Endodermal cell (in vitro differentiated cells): ENCODE measurements at regions not wholly inside any gene's neighbourhood (a gene's known extent, or its start where the extent isn't known, plus 50 kb on each side); places are given as distances from the start of the nearest gene placed in this dataset.

Source experiments
- DNase-seq: peaks from one replicate; pipeline ENCODE4 v3.0.0-alpha.2; 2017
- H3K27ac ChIP-seq: 2 replicates; pipeline ENCODE4 v1.5.1; 2013; ENCODE audit warnings: mild to moderate bottlenecking, low read depth, low read length, moderate library complexity
- H3K27me3 ChIP-seq: 2 replicates; pipeline ENCODE4 v1.6.1; 2013; ENCODE audit warnings: mild to moderate bottlenecking, low read length, moderate library complexity; ENCODE audit not compliant: insufficient read depth, control insufficient read depth, poor library complexity, severe bottlenecking
- H3K36me3 ChIP-seq: 2 replicates; pipeline ENCODE4 v1.7.0; 2013; ENCODE audit warnings: mild to moderate bottlenecking, low read length, moderate library complexity; ENCODE audit not compliant: control insufficient read depth, insufficient read depth
- H3K4me1 ChIP-seq: one replicate; pipeline ENCODE4 v1.7.0; 2013; ENCODE audit warnings: low read length; ENCODE audit not compliant: control insufficient read depth, insufficient read depth
- H3K4me3 ChIP-seq: 2 replicates; pipeline ENCODE4 v1.5.1; 2013; ENCODE audit warnings: mild to moderate bottlenecking, low read length, moderate library complexity
- H3K9ac ChIP-seq: 2 replicates; pipeline ENCODE4 v1.6.1; 2013; ENCODE audit warnings: mild to moderate bottlenecking, low read length, moderate library complexity; ENCODE audit not compliant: poor library complexity, severe bottlenecking; ENCODE audit errors: extremely low read depth
- H3K9me3 ChIP-seq: 2 replicates; pipeline ENCODE4 v1.6.1; 2013; ENCODE audit warnings: mild to moderate bottlenecking, low read length, moderate library complexity; ENCODE audit not compliant: control insufficient read depth
- H3K27ac Mint-ChIP-seq: 2 replicates; pipeline ENCODE4 v1.8.0; 2020; ENCODE audit warnings: mixed read lengths
- H3K27me3 Mint-ChIP-seq: 2 replicates; pipeline ENCODE4 v1.8.0; 2021; ENCODE audit warnings: mild to moderate bottlenecking, mixed read lengths; ENCODE audit not compliant: insufficient read depth
- H3K36me3 Mint-ChIP-seq: 2 replicates; pipeline ENCODE4 v1.8.0; 2020; ENCODE audit warnings: low read depth, mixed read lengths
- H3K4me1 Mint-ChIP-seq: 2 replicates; pipeline ENCODE4 v1.8.0; 2020; ENCODE audit warnings: mixed read lengths
- H3K4me3 Mint-ChIP-seq: 2 replicates; pipeline ENCODE4 v1.8.0; 2020; ENCODE audit warnings: mild to moderate bottlenecking, moderate library complexity, mixed read lengths
- H3K9me3 Mint-ChIP-seq: 2 replicates; pipeline ENCODE4 v1.8.0; 2020; ENCODE audit warnings: mild to moderate bottlenecking, mixed read lengths
- WGBS, 2 experiments: methylation state at CpG; one replicate each; pipeline versions ENCODE4 v1.1.5 to v1.1.7; 2013; ENCODE audit warnings: missing lambda C conversion rate in 2 of 2, mixed read lengths in 1 of 2; ENCODE audit not compliant: insufficient coverage in 1 of 2, insufficient read length in 1 of 2; 5-methylcytosine and 5-hydroxymethylcytosine counted together
- TF ChIP-seq, protein P1 (sequence below): fragments of 200-600 bp; sonication (generic); conservative IDR thresholded peaks from 2 replicates; pipeline ENCODE4 v1.5.0; 2021; ENCODE audit warnings: antibody characterized with exemption, mild to moderate bottlenecking

DNA sequence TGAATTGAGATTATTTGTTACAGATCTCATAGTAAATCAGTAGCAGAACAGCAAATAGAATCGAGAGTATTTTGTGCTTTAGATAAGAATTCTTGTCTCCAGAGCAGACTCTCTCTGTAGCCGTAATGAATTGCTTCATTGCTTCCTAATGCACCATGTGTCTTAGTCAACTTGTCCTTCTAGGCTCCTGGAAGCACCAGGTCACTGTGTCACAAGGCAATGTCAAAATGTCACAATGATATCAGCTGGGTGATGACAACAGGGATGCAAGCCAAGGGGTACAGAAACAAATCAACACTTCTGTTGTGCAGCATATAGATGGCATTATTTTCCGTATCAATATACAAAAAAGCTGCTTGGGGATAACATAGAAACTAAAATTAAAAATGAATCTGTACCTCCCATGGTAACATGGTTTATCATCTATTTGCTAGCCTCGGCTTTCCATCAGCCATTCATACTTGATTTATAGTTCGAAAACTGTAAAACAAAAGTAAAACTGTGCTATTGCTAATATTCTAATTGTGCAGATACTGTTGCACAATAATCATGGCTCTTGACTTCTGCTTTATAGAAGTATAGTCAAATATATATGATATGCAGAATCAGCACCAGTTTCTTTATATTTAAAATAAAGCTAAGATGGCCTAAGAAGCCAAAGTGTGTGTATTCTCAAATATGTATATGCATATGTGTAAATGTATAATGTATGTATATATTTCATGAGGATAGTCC lies 435.9 kb upstream of the TLE4 start:
- H3K4me3 Mint-ChIP-seq = no peak overlapping the region
- peaks cover 27% of the 10 kb centered on the region for H3K4me1 Mint-ChIP-seq
- Histone ChIP-seq H3K36me3 (no peaks in the 10 kb centered on the region), H3K27ac (no peak overlapping the region), H3K27me3 (no peaks in the 10 kb centered on the region), H3K9ac (no peak overlapping the region), H3K9me3 (no peaks in the 10 kb centered on the region), H3K4me3 (no peak overlapping the region), H3K4me1 (peaks cover 10% of the 10 kb centered on the region)
- TF ChIP-seq, protein P1, sequence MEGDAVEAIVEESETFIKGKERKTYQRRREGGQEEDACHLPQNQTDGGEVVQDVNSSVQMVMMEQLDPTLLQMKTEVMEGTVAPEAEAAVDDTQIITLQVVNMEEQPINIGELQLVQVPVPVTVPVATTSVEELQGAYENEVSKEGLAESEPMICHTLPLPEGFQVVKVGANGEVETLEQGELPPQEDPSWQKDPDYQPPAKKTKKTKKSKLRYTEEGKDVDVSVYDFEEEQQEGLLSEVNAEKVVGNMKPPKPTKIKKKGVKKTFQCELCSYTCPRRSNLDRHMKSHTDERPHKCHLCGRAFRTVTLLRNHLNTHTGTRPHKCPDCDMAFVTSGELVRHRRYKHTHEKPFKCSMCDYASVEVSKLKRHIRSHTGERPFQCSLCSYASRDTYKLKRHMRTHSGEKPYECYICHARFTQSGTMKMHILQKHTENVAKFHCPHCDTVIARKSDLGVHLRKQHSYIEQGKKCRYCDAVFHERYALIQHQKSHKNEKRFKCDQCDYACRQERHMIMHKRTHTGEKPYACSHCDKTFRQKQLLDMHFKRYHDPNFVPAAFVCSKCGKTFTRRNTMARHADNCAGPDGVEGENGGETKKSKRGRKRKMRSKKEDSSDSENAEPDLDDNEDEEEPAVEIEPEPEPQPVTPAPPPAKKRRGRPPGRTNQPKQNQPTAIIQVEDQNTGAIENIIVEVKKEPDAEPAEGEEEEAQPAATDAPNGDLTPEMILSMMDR = no peak
- no peak for DNase-seq
- no peak overlapping the region for H3K27ac Mint-ChIP-seq
- no peaks in the 10 kb centered on the region for H3K36me3 Mint-ChIP-seq
- H3K27me3 Mint-ChIP-seq = no peaks in the 10 kb centered on the region
- 89 to 97% methylated on average over 3 to 5 of the region's 5 CpGs for WGBS, 2 experiments
- no peaks in the 10 kb centered on the region for H3K9me3 Mint-ChIP-seq

DNA sequence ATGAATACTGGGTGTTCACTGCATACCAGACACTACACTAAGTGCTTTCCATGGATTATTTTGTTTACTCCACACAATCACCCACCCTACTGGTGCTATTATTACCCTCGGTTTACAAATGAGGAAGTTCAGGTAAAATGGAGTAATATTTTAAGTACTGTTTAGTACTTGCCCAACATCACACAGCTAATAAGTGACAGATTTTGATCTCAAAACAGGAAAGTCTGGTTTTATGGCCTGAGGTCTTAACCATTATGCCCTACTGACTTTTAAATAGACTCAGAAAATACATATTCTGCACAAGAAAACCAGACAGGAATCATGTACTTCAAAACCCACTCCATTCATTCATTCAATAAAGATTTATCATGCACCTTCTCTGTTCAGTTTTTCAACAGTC lies 431.0 kb upstream of the TLE4 start:
- no peaks in the 10 kb centered on the region for H3K9me3 Mint-ChIP-seq
- no peak overlapping the region for H3K4me3 ChIP-seq
- no peaks in the 10 kb centered on the region for H3K36me3 Mint-ChIP-seq
- peaks cover 11% of the 10 kb centered on the region for H3K27me3 Mint-ChIP-seq
- H3K27ac Mint-ChIP-seq = no peak overlapping the region
- no peak for DNase-seq
- H3K27me3 ChIP-seq = peaks cover 20% of the 10 kb centered on the region
- no peak overlapping the region for H3K9ac ChIP-seq
- TF ChIP-seq, protein P1 = no peak
- WGBS, 2 experiments = no CpG with 5 or more reads among the region's 1 CpG
- H3K4me1 Mint-ChIP-seq = peaks cover 9% of the 10 kb centered on the region
- no peak overlapping the region for H3K4me3 Mint-ChIP-seq
- no peak overlapping the region for H3K27ac ChIP-seq
- H3K4me1 ChIP-seq = peaks cover 3% of the 10 kb centered on the region
- H3K36me3 ChIP-seq = no peaks in the 10 kb centered on the region
- H3K9me3 ChIP-seq = no peaks in the 10 kb centered on the region

DNA sequence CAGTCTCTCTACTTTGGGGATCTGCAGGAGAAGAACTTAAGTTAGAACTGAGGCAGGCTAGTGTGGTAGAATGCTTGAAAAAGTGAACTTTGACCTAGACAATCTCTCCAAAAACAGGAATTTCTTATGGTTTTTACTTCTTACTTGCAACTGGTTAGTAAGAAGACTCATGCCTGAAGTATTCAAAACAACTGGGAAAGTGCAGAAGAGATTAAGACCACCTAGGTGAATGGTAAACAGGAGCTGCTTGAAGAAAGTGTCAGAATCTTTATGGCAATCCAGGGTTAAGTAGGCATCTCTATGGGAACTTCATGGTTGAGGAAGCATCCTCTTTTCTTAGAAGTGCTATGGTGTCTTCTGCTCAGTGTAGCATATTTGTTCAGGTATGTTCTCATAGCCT lies 428.6 kb upstream of the TLE4 start:
- no peak overlapping the region for H3K9ac ChIP-seq
- TF ChIP-seq, protein P1 = no peak
- Mint-ChIP-seq H3K36me3 (no peaks in the 10 kb centered on the region), H3K27me3 (peaks cover 18% of the 10 kb centered on the region), H3K9me3 (no peaks in the 10 kb centered on the region), H3K27ac (no peak overlapping the region), H3K4me1 (peaks cover 9% of the 10 kb centered on the region), H3K4me3 (no peak overlapping the region)
- peaks cover 3% of the 10 kb centered on the region for H3K4me1 ChIP-seq
- H3K27me3 ChIP-seq = peaks cover 33% of the 10 kb centered on the region
- no peak for DNase-seq
- H3K4me3 ChIP-seq = no peak overlapping the region
- no peaks in the 10 kb centered on the region for H3K9me3 ChIP-seq
- no peak overlapping the region for H3K27ac ChIP-seq
- no peaks in the 10 kb centered on the region for H3K36me3 ChIP-seq
